Uterus (tissue), 3 donors: ENCODE measurements at regions not wholly inside any gene's neighbourhood (a gene's known extent, or its start where the extent isn't known, plus 50 kb on each side); places are given as distances from the start of the nearest gene placed in this dataset.
"Not testable (repeated sequence)": the region's sequence is repeated elsewhere in the genome, so short reads cannot be mapped to it uniquely, and the experiment has no call there.

ENCODE experiments used
- DNase-seq, 2 donors: peaks; one replicate each; pipeline ENCODE4 v3.0.0-alpha.2; 2019 to 2020
- H3K27ac ChIP-seq, 2 donors: fragments of 200-600 bp; sonication (generic); 1 replicate in 1 of 2; 2 replicates in 1 of 2; pipeline ENCODE4 v1.5.1; 2016 to 2018
- H3K27me3 ChIP-seq, 2 donors: fragments of 200-600 bp; sonication (generic); one replicate each; pipeline ENCODE4 v1.5.1; 2018 to 2019; ENCODE audit warnings: control low read depth in 1 of 2
- H3K36me3 ChIP-seq, 2 donors: fragments of 200-600 bp; sonication (generic); one replicate each; pipeline ENCODE4 v1.5.1; 2019; ENCODE audit warnings: control low read depth in 1 of 2
- H3K4me1 ChIP-seq, 2 donors: fragments of 200-600 bp; sonication (generic); one replicate each; pipeline ENCODE4 v1.5.1; 2018 to 2019; ENCODE audit warnings: control low read depth in 1 of 2
- H3K4me3 ChIP-seq, 2 donors: fragments of 200-600 bp; sonication (generic); 1 replicate in 1 of 2; 2 replicates in 1 of 2; pipeline ENCODE4 v1.5.1; 2018 to 2019; ENCODE audit warnings: mild to moderate bottlenecking in 1 of 2
- H3K9me3 ChIP-seq, 2 donors: fragments of 200-600 bp; sonication (generic); one replicate each; pipeline ENCODE4 v1.5.1; 2019; ENCODE audit warnings: control low read depth in 1 of 2
- POLR2A ChIP-seq, 2 donors: fragments of 450-650 bp; IDR thresholded peaks; one replicate each; pipeline ENCODE4 v1.6.1; 2016; ENCODE audit warnings: antibody characterized with exemption in 2 of 2, mild to moderate bottlenecking in 1 of 2, moderate library complexity in 1 of 2
- intact Hi-C: fragments of 100-400 bp; cut with DNase I; formaldehyde crosslinking; loops from one replicate; pipeline ENCODE4 v1.15.1; 2023; ENCODE audit warnings: low total_unique reads
- TF ChIP-seq, protein P1 (sequence below), 4 experiments: fragments of 200-600 bp in 2 of 4; fragments of 450-650 bp in 2 of 4; sonication (generic) in 2 of 4; IDR thresholded peaks; one replicate each; pipeline ENCODE4 v1.5.1; 2016 to 2019; ENCODE audit warnings: antibody characterized with exemption in 4 of 4, mild to moderate bottlenecking in 2 of 4, moderate library complexity in 1 of 4
- donor health status: DM: yes; HTN: yes; CAD: no.

DNA sequence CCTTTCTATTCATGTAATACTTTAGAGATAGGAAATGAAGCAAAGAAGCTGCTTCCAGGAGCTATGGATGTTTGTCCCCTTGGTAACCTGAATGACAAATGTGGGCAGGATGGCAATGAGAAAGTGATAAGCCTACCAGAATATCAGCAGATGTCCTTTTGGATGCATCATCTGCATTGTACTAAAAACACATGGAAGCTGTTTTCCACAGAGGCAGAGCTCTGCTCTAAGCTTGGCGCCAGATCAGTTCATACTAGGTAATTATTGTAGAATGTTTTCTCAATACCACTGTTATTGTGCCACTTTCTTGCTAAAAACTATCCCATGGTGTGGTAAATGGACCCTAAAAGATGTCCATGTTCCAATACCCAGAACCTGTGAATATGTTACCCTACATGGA is 100.2 kb downstream of the DTWD1 start:
- H3K27me3 ChIP-seq: no peaks in the 10 kb centered on the region
- no peak overlapping the region for H3K4me3 ChIP-seq
- H3K36me3 ChIP-seq: no peaks in the 10 kb centered on the region
- TF ChIP-seq, protein P1, sequence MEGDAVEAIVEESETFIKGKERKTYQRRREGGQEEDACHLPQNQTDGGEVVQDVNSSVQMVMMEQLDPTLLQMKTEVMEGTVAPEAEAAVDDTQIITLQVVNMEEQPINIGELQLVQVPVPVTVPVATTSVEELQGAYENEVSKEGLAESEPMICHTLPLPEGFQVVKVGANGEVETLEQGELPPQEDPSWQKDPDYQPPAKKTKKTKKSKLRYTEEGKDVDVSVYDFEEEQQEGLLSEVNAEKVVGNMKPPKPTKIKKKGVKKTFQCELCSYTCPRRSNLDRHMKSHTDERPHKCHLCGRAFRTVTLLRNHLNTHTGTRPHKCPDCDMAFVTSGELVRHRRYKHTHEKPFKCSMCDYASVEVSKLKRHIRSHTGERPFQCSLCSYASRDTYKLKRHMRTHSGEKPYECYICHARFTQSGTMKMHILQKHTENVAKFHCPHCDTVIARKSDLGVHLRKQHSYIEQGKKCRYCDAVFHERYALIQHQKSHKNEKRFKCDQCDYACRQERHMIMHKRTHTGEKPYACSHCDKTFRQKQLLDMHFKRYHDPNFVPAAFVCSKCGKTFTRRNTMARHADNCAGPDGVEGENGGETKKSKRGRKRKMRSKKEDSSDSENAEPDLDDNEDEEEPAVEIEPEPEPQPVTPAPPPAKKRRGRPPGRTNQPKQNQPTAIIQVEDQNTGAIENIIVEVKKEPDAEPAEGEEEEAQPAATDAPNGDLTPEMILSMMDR (IDR thresholded peaks at IDR 0.05): no peak
- TF ChIP-seq POLR2A (IDR thresholded peaks at IDR 0.05): no peak
- intact Hi-C loops: no loop called here
- H3K4me1 ChIP-seq: no peaks in the 10 kb centered on the region
- no peak for DNase-seq
- H3K9me3 ChIP-seq: no peaks in the 10 kb centered on the region
- no peak overlapping the region for H3K27ac ChIP-seq

DNA sequence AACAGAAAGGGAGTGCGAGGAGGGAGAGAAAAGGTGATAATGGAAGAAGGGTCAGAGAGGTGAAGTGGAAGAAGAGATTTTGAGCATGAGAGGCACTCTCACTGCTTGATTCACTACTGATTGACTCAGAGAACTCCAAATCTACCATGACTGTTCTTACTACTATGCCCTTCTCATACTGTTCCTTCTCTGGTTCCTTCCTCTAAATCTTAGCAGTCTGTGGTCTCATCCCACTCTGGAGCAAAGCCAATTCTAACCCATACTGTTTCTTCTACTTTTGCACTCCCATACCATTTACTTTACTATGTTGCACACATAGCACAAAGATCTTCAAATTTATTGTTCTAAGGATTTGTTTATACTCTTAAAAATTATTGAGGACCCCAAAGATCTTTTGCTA is 100.8 kb downstream of the DTWD1 start:
- no peaks in the 10 kb centered on the region for H3K9me3 ChIP-seq
- H3K27me3 ChIP-seq: no peaks in the 10 kb centered on the region
- no peak overlapping the region for H3K27ac ChIP-seq
- intact Hi-C loops: no loop called here
- H3K4me1 ChIP-seq: no peaks in the 10 kb centered on the region
- H3K36me3 ChIP-seq: no peaks in the 10 kb centered on the region
- no peak for DNase-seq
- TF ChIP-seq, protein P1 (IDR thresholded peaks at IDR 0.05): no peak
- no peak for TF ChIP-seq POLR2A (IDR thresholded peaks at IDR 0.05)
- H3K4me3 ChIP-seq: no peak overlapping the region

DNA sequence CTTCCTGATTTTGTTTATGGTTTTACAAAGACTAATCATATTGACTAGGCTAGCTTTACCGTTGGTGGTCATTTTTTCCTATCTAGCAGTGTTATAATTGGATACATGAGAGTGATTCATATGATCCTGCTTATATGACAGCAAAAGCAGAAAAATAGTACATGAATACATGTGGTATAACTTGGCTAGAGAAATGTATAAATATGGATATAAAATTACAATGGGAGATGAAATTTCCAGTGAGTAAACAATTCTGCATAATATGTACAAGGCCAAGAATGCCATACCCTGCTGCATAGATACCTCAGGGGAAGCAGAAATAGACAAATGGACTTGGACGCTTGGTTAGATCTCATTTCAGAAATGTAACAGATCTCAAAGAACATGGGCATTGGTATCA is 103.1 kb downstream of the DTWD1 start:
- intact Hi-C loops: no loop called here

DNA sequence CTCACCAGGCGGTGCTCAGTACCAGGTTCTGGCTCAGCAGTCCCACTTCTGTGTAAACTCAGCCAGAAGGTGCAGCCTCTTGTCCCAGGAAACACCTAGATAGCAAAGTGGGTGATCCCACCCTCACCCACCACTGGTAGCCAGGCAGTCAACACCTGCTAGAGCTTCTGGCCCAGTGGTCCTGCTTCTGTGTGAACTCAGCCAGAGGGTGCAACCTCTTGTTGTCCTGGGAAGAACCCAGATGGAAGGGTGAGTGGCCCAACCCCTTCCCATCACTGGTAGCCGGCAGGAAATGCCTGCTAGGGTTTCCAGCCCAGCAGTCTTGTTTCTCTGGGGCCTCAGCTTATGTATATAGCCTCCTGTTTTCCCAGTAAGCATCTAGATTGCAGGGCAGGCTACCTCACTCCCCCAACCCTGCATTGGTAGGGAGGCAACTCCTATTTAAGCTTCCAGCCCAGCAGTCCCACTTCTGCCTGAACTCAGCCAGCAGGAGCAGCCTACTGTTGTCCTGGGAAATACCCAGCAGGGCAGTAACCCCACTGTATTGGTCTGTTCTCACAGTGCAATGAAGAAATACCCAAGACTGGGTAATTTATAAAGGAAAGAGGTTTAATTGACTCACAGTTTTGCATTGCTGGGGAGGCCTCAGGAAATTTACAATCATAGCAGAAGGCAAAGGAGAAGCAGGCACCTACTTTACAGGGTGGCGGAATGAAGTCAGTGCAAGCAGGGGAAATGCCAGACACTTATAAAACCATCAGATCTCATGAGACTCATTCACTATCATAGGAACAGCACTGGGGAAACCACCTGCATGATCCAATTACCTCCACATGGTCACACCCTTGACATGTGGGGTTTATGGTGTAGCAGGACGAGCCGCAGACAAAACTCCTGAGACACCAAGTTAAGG is 110.6 kb downstream of the DTWD1 start:
- Histone ChIP-seq H3K4me1 (no peaks in the 10 kb centered on the region), H3K4me3 (no peak overlapping the region), H3K27me3 (no peaks in the 10 kb centered on the region), H3K36me3 (no peaks in the 10 kb centered on the region), H3K9me3 (no peaks in the 10 kb centered on the region), H3K27ac (no peak overlapping the region)
- DNase-seq: no peak
- intact Hi-C loops: no loop called here
- TF ChIP-seq, protein P1 (IDR thresholded peaks at IDR 0.05): no peak
- TF ChIP-seq POLR2A (IDR thresholded peaks at IDR 0.05): no peak

More for the DNA sequence above, 103.1 kb downstream of the DTWD1 start:
- DNase-seq: no peak
- Histone ChIP-seq H3K27me3 (no peaks in the 10 kb centered on the region), H3K9me3 (no peaks in the 10 kb centered on the region), H3K4me3 (no peak overlapping the region), H3K4me1 (no peaks in the 10 kb centered on the region), H3K27ac (no peak overlapping the region), H3K36me3 (no peaks in the 10 kb centered on the region)
- TF ChIP-seq POLR2A (IDR thresholded peaks at IDR 0.05): no peak
- TF ChIP-seq, protein P1 (IDR thresholded peaks at IDR 0.05): no peak

DNA sequence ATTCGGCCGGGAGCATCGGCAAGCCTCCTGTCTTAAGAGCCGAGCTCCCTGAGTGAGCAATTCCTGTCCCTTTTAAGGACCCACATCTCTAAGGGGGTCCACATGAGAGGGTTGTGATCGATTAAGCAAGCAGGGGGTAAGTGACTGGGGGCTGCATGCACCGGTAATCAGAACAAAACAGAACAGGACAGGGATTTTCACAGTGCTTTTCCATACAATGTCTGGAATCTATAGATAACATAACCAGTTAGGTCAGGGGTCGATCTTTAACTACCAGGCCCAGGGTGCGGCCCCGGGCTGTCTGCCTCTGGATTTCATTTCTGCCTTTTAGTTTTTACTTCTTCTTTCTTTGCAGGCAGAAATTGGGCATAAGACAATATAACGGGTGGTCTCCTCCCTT is 111.3 kb downstream of the DTWD1 start:
- H3K4me1 ChIP-seq, DNase-seq, intact Hi-C loops, H3K4me3 ChIP-seq, H3K27ac ChIP-seq, H3K9me3 ChIP-seq, H3K36me3 ChIP-seq, H3K27me3 ChIP-seq: not testable (repeated sequence)

DNA sequence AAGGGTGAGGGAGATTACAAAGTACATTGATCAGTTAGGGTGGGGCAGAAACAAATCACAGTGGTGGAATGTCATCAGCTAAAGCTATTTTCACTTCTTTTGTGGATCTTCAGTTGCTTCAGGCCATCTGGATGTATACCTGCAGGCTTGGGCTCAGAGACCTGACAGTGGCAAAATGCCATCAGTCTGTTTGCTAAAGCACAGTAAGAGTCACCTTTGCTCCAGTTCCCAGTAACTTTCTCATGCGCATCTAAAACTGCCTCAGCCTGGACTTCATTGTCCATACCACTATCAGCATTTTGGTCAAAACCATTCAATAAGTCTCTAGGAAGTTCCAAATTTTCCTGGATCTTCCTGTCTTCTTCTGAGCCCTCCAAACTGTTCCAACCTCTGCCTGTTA is 113.2 kb downstream of the DTWD1 start:
- DNase-seq, intact Hi-C loops, H3K36me3 ChIP-seq, H3K4me1 ChIP-seq, H3K27ac ChIP-seq, H3K27me3 ChIP-seq, H3K4me3 ChIP-seq, H3K9me3 ChIP-seq: not testable (repeated sequence)
